ENCODE measurements at regions not wholly inside any gene's neighbourhood (a gene's known extent, or its start where the extent isn't known, plus 50 kb on each side); places are given as distances from the start of the nearest gene placed in this dataset.

- no peak for DNase-seq (ENCODE audit: low read depth, low spot score)
These were observed 429.4 kb downstream of the EDEM1 start for GRCh38 chr3:5616873-5617272.

GRCh38 chr3:5618170-5618569, 430.7 kb downstream of the EDEM1 start:
- DNase-seq (ENCODE audit: low read depth, low spot score): no peak

- DNase-seq (ENCODE audit: low read depth, low spot score): no peak
These were observed 442.9 kb downstream of the EDEM1 start for GRCh38 chr3:5630406-5630805.

- no peak for DNase-seq (ENCODE audit: low read depth, low spot score)
These were observed 446.5 kb downstream of the EDEM1 start for GRCh38 chr3:5633960-5634359.

- DNase-seq (ENCODE audit: low read depth, low spot score): no peak
These were observed 446.9 kb downstream of the EDEM1 start for GRCh38 chr3:5634411-5634810.

GRCh38 chr3:5635746-5636145, 448.2 kb downstream of the EDEM1 start:
- no peak for DNase-seq (ENCODE audit: low read depth, low spot score)

- no peak for DNase-seq (ENCODE audit: low read depth, low spot score)
These were observed 451.0 kb downstream of the EDEM1 start for GRCh38 chr3:5638550-5638949.

GRCh38 chr3:5644773-5645670, 457.5 kb downstream of the EDEM1 start:
- DNase-seq (ENCODE audit: low read depth, low spot score): no peak

GRCh38 chr3:5645692-5646410, 458.3 kb downstream of the EDEM1 start:
- no peak for DNase-seq (ENCODE audit: low read depth, low spot score)

GRCh38 chr3:5650303-5650702, 462.8 kb downstream of the EDEM1 start:
- DNase-seq (ENCODE audit: low read depth, low spot score): no peak

- DNase-seq (ENCODE audit: low read depth, low spot score): no peak
These were observed 463.8 kb downstream of the EDEM1 start for GRCh38 chr3:5651351-5651750.

GRCh38 chr3:5653426-5654143, 466.1 kb downstream of the EDEM1 start:
- no peak for DNase-seq (ENCODE audit: low read depth, low spot score)

- no peak for DNase-seq (ENCODE audit: low read depth, low spot score)
These were observed 469.6 kb downstream of the EDEM1 start for GRCh38 chr3:5657106-5657505.

- no peak for DNase-seq (ENCODE audit: low read depth, low spot score)
These were observed 476.1 kb downstream of the EDEM1 start for GRCh38 chr3:5663601-5664000.

- DNase-seq (ENCODE audit: low read depth, low spot score): no peak
These were observed 478.9 kb downstream of the EDEM1 start for GRCh38 chr3:5666455-5666854.

GRCh38 chr3:5673521-5673920, 486.0 kb downstream of the EDEM1 start:
- DNase-seq (ENCODE audit: low read depth, low spot score): no peak

- no peak for DNase-seq (ENCODE audit: low read depth, low spot score)
These were observed 487.8 kb downstream of the EDEM1 start for GRCh38 chr3:5675319-5675718.

- no peak for DNase-seq (ENCODE audit: low read depth, low spot score)
These were observed 490.0 kb downstream of the EDEM1 start for GRCh38 chr3:5677555-5677954.

GRCh38 chr3:5678248-5678647, 490.7 kb downstream of the EDEM1 start:
- DNase-seq (ENCODE audit: low read depth, low spot score): no peak

- no peak for DNase-seq (ENCODE audit: low read depth, low spot score)
These were observed 491.3 kb downstream of the EDEM1 start for GRCh38 chr3:5678844-5679243.

GRCh38 chr3:5687230-5687629, 499.7 kb downstream of the EDEM1 start:
- DNase-seq (ENCODE audit: low read depth, low spot score): no peak

- DNase-seq (ENCODE audit: low read depth, low spot score): no peak
These were observed 503.0 kb downstream of the EDEM1 start for GRCh38 chr3:5690490-5690889.

All from activated CD4-positive, CD25-positive, alpha-beta regulatory T cell treated with anti-CD3 and anti-CD28 coated beads, Interleukin-2, amount 50 U/mL, for 16 hours (primary cell).